H1 (cell line): ENCODE measurements at regions not wholly inside any gene's neighbourhood (a gene's known extent, or its start where the extent isn't known, plus 50 kb on each side); places are given as distances from the start of the nearest gene placed in this dataset.

Experiments used
- CTCF ChIA-PET: fragments of 300-600 bp; sonication (Branson Sonifier 250); formaldehyde crosslinking; loops from one replicate; lab custom pipeline; 2021; ENCODE audit not compliant: partially characterized antibody; lab: Charles Lee
- POLR2A ChIA-PET: fragments of 300-600 bp; sonication (Branson Sonifier 250); formaldehyde crosslinking; loops from one replicate; lab custom pipeline; 2021; ENCODE audit warnings: inconsistent platforms; ENCODE audit not compliant: partially characterized antibody; lab: Charles Lee
- DNase-seq, 2 experiments: peaks; one replicate each; pipeline versions ENCODE4 v3.0.0 to v3.0.0-alpha.2; 2010 to 2022; ENCODE audit warnings: low spot score in 2 of 2, low read depth in 1 of 2, mixed read lengths in 1 of 2
- FAIRE-seq: peaks from 2 replicates; lab custom pipeline; 2011; peaks lifted over from hg19 to GRCh38; lab: Jason Lieb, UNC
- H2AFZ ChIP-seq: 2 replicates; pipeline ENCODE4 v1.8.1; 2012; ENCODE audit warnings: low read length, inconsistent platforms
- H2AK5ac ChIP-seq: 2 replicates; pipeline ENCODE4 v1.6.1; 2013; ENCODE audit warnings: low read depth, low read length
- H2BK120ac ChIP-seq: replicated peaks from 2 replicates; pipeline ENCODE3; 2013; ENCODE audit warnings: low read depth, low read length, inconsistent platforms
- H2BK12ac ChIP-seq: 2 replicates; pipeline ENCODE4 v1.6.1; 2013; ENCODE audit warnings: low read depth, low read length
- H2BK15ac ChIP-seq: 2 replicates; pipeline ENCODE4 v1.6.1; 2013; ENCODE audit warnings: low read length
- H2BK20ac ChIP-seq: 2 replicates; pipeline ENCODE4 v1.6.1; 2013; ENCODE audit warnings: low read length
- H2BK5ac ChIP-seq: 2 replicates; pipeline ENCODE4 v1.6.1; 2013; ENCODE audit warnings: low read depth, low read length
- H3K14ac ChIP-seq: 2 replicates; pipeline ENCODE4 v1.6.1; 2013; ENCODE audit warnings: inconsistent platforms; ENCODE audit not compliant: insufficient read length
- H3K18ac ChIP-seq: 2 replicates; pipeline ENCODE4 v1.6.1; 2013; ENCODE audit warnings: low read length; ENCODE audit errors: extremely low read depth
- H3K23ac ChIP-seq: 2 replicates; pipeline ENCODE4 v1.6.1; 2013; ENCODE audit warnings: inconsistent platforms; ENCODE audit not compliant: insufficient read length
- H3K23me2 ChIP-seq: 2 replicates; pipeline ENCODE4 v1.6.1; 2013; ENCODE audit warnings: low read depth, low read length
- H3K27ac ChIP-seq: 2 replicates; pipeline ENCODE4 v1.6.1; 2011; ENCODE audit warnings: low read depth, low read length, inconsistent platforms
- H3K27me3 ChIP-seq, 4 experiments: replicated peaks in 1 of 4; 1 replicate in 1 of 4; 2 replicates in 3 of 4; pipeline versions ENCODE4 v1.6.1 to v1.8.1; 2011 to 2013; ENCODE audit warnings: low read length in 3 of 4, mild to moderate bottlenecking in 3 of 4, inconsistent platforms in 2 of 4, mixed read lengths in 2 of 4, moderate library complexity in 1 of 4; ENCODE audit not compliant: control insufficient read depth in 3 of 4, insufficient read depth in 3 of 4; ENCODE audit errors: extremely low read depth in 1 of 4
- H3K36me3 ChIP-seq, 4 experiments: 2 replicates each; pipeline versions ENCODE4 v1.6.1 to v1.8.1; 2011 to 2013; ENCODE audit warnings: mild to moderate bottlenecking in 4 of 4, low read length in 3 of 4, moderate library complexity in 2 of 4, control low read depth in 1 of 4, inconsistent platforms in 1 of 4; ENCODE audit not compliant: insufficient read depth in 4 of 4, control insufficient read depth in 2 of 4
- H3K4ac ChIP-seq: replicated peaks from 2 replicates; pipeline ENCODE3; 2013; ENCODE audit warnings: low read length, low read depth, mixed read lengths, inconsistent platforms; ENCODE audit not compliant: insufficient read length
- H3K4me1 ChIP-seq, 4 experiments: replicated peaks in 1 of 4; 1 replicate in 1 of 4; 2 replicates in 3 of 4; pipeline versions ENCODE4 v1.6.1 to v1.8.1; 2011 to 2013; ENCODE audit warnings: low read length in 3 of 4, inconsistent platforms in 2 of 4, mixed read lengths in 1 of 4; ENCODE audit not compliant: insufficient read depth in 4 of 4, control insufficient read depth in 3 of 4
- H3K4me2 ChIP-seq, 2 experiments: 2 replicates each; pipeline versions ENCODE4 v1.6.1 to v1.8.1; 2011 to 2013; ENCODE audit warnings: low read depth in 2 of 2, low read length in 2 of 2, control low read depth in 1 of 2, inconsistent platforms in 1 of 2, mild to moderate bottlenecking in 1 of 2; ENCODE audit not compliant: insufficient read depth in 1 of 2
- H3K4me3 ChIP-seq, 4 experiments: fragments of 200-600, 300-600 bp in 1 of 4; sonication (generic), shearing (Covaris generic), sonication (Bioruptor Twin) in 1 of 4; 2 replicates each; pipeline versions ENCODE4 v1.5.1 to v1.8.1; 2011 to 2016; ENCODE audit warnings: low read length in 4 of 4, low read depth in 3 of 4, control low read depth in 2 of 4, inconsistent platforms in 2 of 4, mild to moderate bottlenecking in 2 of 4, mixed read lengths in 1 of 4, moderate library complexity in 1 of 4; ENCODE audit not compliant: insufficient read depth in 2 of 4; ENCODE audit errors: extremely low read depth in 1 of 4
- H3K56ac ChIP-seq: replicated peaks from 2 replicates; pipeline ENCODE3; 2013; ENCODE audit warnings: low read depth, mild to moderate bottlenecking, mixed read lengths, low read length, inconsistent platforms; ENCODE audit not compliant: insufficient read length
- H3K79me1 ChIP-seq: 2 replicates; pipeline ENCODE4 v1.6.1; 2013; ENCODE audit warnings: low read depth, low read length, control low read depth
- H3K79me2 ChIP-seq, 2 experiments: 2 replicates each; pipeline versions ENCODE4 v1.6.1 to v1.8.1; 2012 to 2013; ENCODE audit warnings: low read length in 2 of 2, mild to moderate bottlenecking in 2 of 2, inconsistent platforms in 1 of 2; ENCODE audit not compliant: insufficient read depth in 2 of 2, control insufficient read depth in 1 of 2
- H3K9ac ChIP-seq, 4 experiments: replicated peaks in 1 of 4; 1 replicate in 1 of 4; 2 replicates in 3 of 4; pipeline versions ENCODE4 v1.6.1 to v1.8.1; 2011 to 2013; ENCODE audit warnings: low read depth in 3 of 4, low read length in 3 of 4, control low read depth in 2 of 4, mild to moderate bottlenecking in 2 of 4, moderate library complexity in 2 of 4, inconsistent platforms in 1 of 4; ENCODE audit errors: extremely low read depth in 1 of 4
- H3K9me3 ChIP-seq, 2 experiments: 2 replicates each; pipeline versions ENCODE4 v1.6.1 to v1.8.1; 2012 to 2013; ENCODE audit warnings: mild to moderate bottlenecking in 2 of 2, moderate library complexity in 2 of 2, control low read depth in 1 of 2, inconsistent platforms in 1 of 2, low read depth in 1 of 2, low read length in 1 of 2, mixed read lengths in 1 of 2; ENCODE audit not compliant: insufficient read depth in 2 of 2
- H4K20me1 ChIP-seq, 2 experiments: replicated peaks in 1 of 2; 2 replicates each; pipeline versions ENCODE3 to v1.8.1; 2011 to 2013; ENCODE audit warnings: inconsistent platforms in 2 of 2, low read length in 2 of 2, mild to moderate bottlenecking in 1 of 2; ENCODE audit not compliant: insufficient read depth in 2 of 2, control insufficient read depth in 1 of 2
- H4K5ac ChIP-seq: 2 replicates; pipeline ENCODE4 v1.6.1; 2013; ENCODE audit warnings: low read length, low read depth, mixed read lengths, inconsistent platforms; ENCODE audit not compliant: insufficient read length
- H4K8ac ChIP-seq: 2 replicates; pipeline ENCODE4 v1.8.0; 2013; ENCODE audit warnings: mild to moderate bottlenecking, moderate library complexity, low read length, inconsistent platforms; ENCODE audit not compliant: insufficient read depth; ENCODE audit errors: extremely low read depth
- H4K91ac ChIP-seq: replicated peaks from 2 replicates; pipeline ENCODE3; 2013; ENCODE audit warnings: low read length, mixed read lengths, inconsistent platforms; ENCODE audit not compliant: insufficient read length
- ASH2L ChIP-seq: fragments of 200-600, 300-600 bp; sonication (generic); IDR thresholded peaks from one replicate; pipeline ENCODE4 v1.7.1; 2017; ENCODE audit warnings: low read length
- ATF2 ChIP-seq: IDR thresholded peaks from 2 replicates; pipeline ENCODE4 v1.6.1; 2012; ENCODE audit warnings: low read length, inconsistent platforms
- CEBPB ChIP-seq: IDR thresholded peaks from 2 replicates; pipeline ENCODE4 v1.6.1; 2012; ENCODE audit warnings: low read depth, low read length
- CTBP2 ChIP-seq: IDR thresholded peaks from 2 replicates; pipeline ENCODE4 v1.7.0; 2011; ENCODE audit warnings: borderline replicate concordance, mild to moderate bottlenecking, moderate library complexity, mixed read lengths, low read length; ENCODE audit not compliant: insufficient read depth, insufficient read length
- EP300 ChIP-seq, 2 experiments: IDR thresholded peaks; 1 replicate in 1 of 2; 2 replicates in 1 of 2; pipeline ENCODE4 v1.6.1; 2011 to 2012; ENCODE audit warnings: low read depth in 2 of 2, low read length in 2 of 2, mild to moderate bottlenecking in 2 of 2, borderline replicate concordance in 1 of 2, inconsistent platforms in 1 of 2, moderate library complexity in 1 of 2
- GABPA ChIP-seq: IDR thresholded peaks from 2 replicates; pipeline ENCODE4 v1.6.1; 2011; ENCODE audit warnings: mild to moderate bottlenecking, low read length, moderate library complexity, borderline replicate concordance; ENCODE audit not compliant: insufficient read depth
- HDAC6 ChIP-seq: IDR thresholded peaks from one replicate; pipeline ENCODE4 v1.7.1; 2012; ENCODE audit warnings: low read depth, mild to moderate bottlenecking, inconsistent platforms, low read length, moderate library complexity
- POLR2AphosphoS5 ChIP-seq: IDR thresholded peaks from 2 replicates; pipeline ENCODE4 v1.6.1; 2011; ENCODE audit warnings: low read depth, low read length
- RXRA ChIP-seq: IDR thresholded peaks from 2 replicates; pipeline ENCODE4 v1.6.1; 2011; ENCODE audit warnings: low read depth, mild to moderate bottlenecking, low read length, moderate library complexity; ENCODE audit not compliant: insufficient read depth
- SIX5 ChIP-seq: IDR thresholded peaks from 2 replicates; pipeline ENCODE4 v1.6.1; 2011; ENCODE audit warnings: mild to moderate bottlenecking, low read depth, low read length
- SP4 ChIP-seq: IDR thresholded peaks from 2 replicates; pipeline ENCODE4 v1.6.1; 2012; ENCODE audit warnings: low read length, inconsistent platforms
- TEAD4 ChIP-seq: IDR thresholded peaks from 2 replicates; pipeline ENCODE4 v1.6.1; 2012; ENCODE audit warnings: low read depth, low read length, inconsistent platforms, mixed read lengths
- WGBS, 2 experiments: shearing (Covaris generic) in 1 of 2; methylation state at CpG; one replicate each; pipeline versions ENCODE4 v1.1.6 to v1.1.7; 2013 to 2015; ENCODE audit warnings: low lambda C conversion rate in 2 of 2, mixed read lengths in 2 of 2, inconsistent platforms in 1 of 2, low coverage in 1 of 2, missing lambda C conversion rate in 1 of 2; ENCODE audit not compliant: insufficient replicate concordance in 2 of 2, insufficient coverage in 1 of 2, insufficient read length in 1 of 2; ENCODE audit errors: extremely low coverage in 1 of 2, missing lambda C conversion rate in 1 of 2; 5-methylcytosine and 5-hydroxymethylcytosine counted together

GRCh38 chr4:3636646-3637320 is 104.6 kb upstream of the LRPAP1 start:
- CTCF ChIA-PET: no interaction called here
- no peak for TF ChIP-seq CTBP2
- TF ChIP-seq GABPA: no peak
- no peak for TF ChIP-seq ATF2
- TF ChIP-seq CEBPB: no peak
- TF ChIP-seq EP300 (IDR thresholded peaks at IDR 0.05; ENCODE audit: borderline replicate concordance in 1 of 2, low read depth in 2 of 2, low read length in 2 of 2): no peak
- TF ChIP-seq POLR2AphosphoS5: no peak
- TF ChIP-seq HDAC6: no peak
- TF ChIP-seq SIX5: no peak
- TF ChIP-seq ASH2L: no peak
- no peak for TF ChIP-seq RXRA
- no peak for TF ChIP-seq TEAD4
- no peak for TF ChIP-seq SP4

More at GRCh38 chr4:3636646-3637320, 104.6 kb upstream of the LRPAP1 start:
- no peak overlapping the region for H3K56ac ChIP-seq
- H3K18ac ChIP-seq: no peak overlapping the region
- POLR2A ChIA-PET: no interaction called here
- no peak overlapping the region for H3K23ac ChIP-seq
- no peak overlapping the region; the same call in 1 of the 2 replicates for H2BK5ac ChIP-seq
- no peak overlapping the region for H3K4me2 ChIP-seq
- H3K9ac ChIP-seq: no peak overlapping the region
- no peak overlapping the region for H2BK20ac ChIP-seq
- H3K23me2 ChIP-seq: no peaks in the 10 kb centered on the region; the same call in 1 of the 2 replicates
- H2BK15ac ChIP-seq: no peak overlapping the region; the same call in 1 of the 2 replicates
- H2BK120ac ChIP-seq: no peak overlapping the region
- DNase-seq (no peak), FAIRE-seq (no peak)
- no peaks in the 10 kb centered on the region for H3K79me2 ChIP-seq
- no peaks in the 10 kb centered on the region for H3K36me3 ChIP-seq
- no peak overlapping the region for H3K27ac ChIP-seq
- H4K8ac ChIP-seq: no peak overlapping the region
- no peaks in the 10 kb centered on the region for H3K79me1 ChIP-seq
- H3K4me1 ChIP-seq: no peaks in the 10 kb centered on the region; a peak in 1 of 7 replicates
- no peaks in the 10 kb centered on the region for H4K20me1 ChIP-seq
- H3K4me3 ChIP-seq: no peak overlapping the region
- H4K91ac ChIP-seq: no peak overlapping the region
- peaks cover 7 to 24% of the 10 kb centered on the region in 2 experiments; a peak in 1 of 4 replicates for H3K9me3 ChIP-seq
- H2AFZ ChIP-seq: no peak overlapping the region
- H2BK12ac ChIP-seq: no peak overlapping the region
- no peak overlapping the region; the same call in none of the 2 replicates for H2AK5ac ChIP-seq
- H4K5ac ChIP-seq: no peak overlapping the region
- no peaks in the 10 kb centered on the region for H3K27me3 ChIP-seq
- H3K4ac ChIP-seq: no peak overlapping the region
- no peak overlapping the region for H3K14ac ChIP-seq
- 89% methylated on average over 12 of the region's 12 CpGs; no CpG with 5 or more reads in 1 of the 2 experiments for WGBS, 2 experiments
